ENCODE measurements at regions not wholly inside any gene's neighbourhood (a gene's known extent, or its start where the extent isn't known, plus 50 kb on each side); places are given as distances from the start of the nearest gene placed in this dataset.
A peak's percentile ranks its signal among the peaks of the same experiment; 100 is the strongest.

DNA sequence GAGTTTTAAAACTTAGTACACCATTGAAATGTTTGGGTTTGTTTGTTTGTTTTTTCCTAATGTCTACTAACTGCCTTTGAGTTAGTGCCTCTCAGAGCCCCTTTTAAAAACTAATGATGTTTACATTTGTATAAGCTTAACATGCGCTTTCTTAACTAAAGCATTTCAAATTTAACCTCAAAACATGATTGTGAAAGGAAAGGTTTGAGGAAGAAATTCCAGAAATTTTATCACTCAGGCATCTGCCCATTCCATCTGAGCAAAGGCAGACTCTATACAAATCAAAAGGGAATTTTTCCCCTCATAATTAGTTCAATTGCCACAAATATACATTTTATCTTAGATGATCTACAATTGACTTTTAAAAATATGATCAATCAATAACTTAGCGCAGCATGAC is 230.7 kb upstream of the CAND1 start:
- Histone ChIP-seq H3K36me3 (ENCODE audit: low read depth) (no peaks in the 10 kb centered on the region), H3K4me3 (ENCODE audit: severe bottlenecking) (no peak overlapping the region), H3K4me1 (ENCODE audit: insufficient read depth, poor library complexity, severe bottlenecking) (peaks cover 16% of the 10 kb centered on the region), H3K9me3 (ENCODE audit: severe bottlenecking) (no peaks in the 10 kb centered on the region), H3K27ac (ENCODE audit: poor library complexity, severe bottlenecking) (no peak overlapping the region), H3K27me3 (ENCODE audit: insufficient read depth, poor library complexity, severe bottlenecking) (no peaks in the 10 kb centered on the region)
- no peak for TF ChIP-seq CTCF (IDR thresholded peaks at IDR 0.05; ENCODE audit: poor library complexity, severe bottlenecking)
- ATAC-seq (ENCODE audit: low read depth) = no peak
- no peak for DNase-seq (ENCODE audit: low spot score)

- no peak for DNase-seq (ENCODE audit: low spot score)
- no peaks in the 10 kb centered on the region for H3K27me3 ChIP-seq (ENCODE audit: insufficient read depth, poor library complexity, severe bottlenecking)
- H3K36me3 ChIP-seq (ENCODE audit: low read depth) = no peaks in the 10 kb centered on the region
- H3K27ac ChIP-seq (ENCODE audit: poor library complexity, severe bottlenecking) = no peak overlapping the region
- peaks cover 3% of the 10 kb centered on the region for H3K4me1 ChIP-seq (ENCODE audit: insufficient read depth, poor library complexity, severe bottlenecking)
- H3K9me3 ChIP-seq (ENCODE audit: severe bottlenecking) = no peaks in the 10 kb centered on the region
- no peak overlapping the region for H3K4me3 ChIP-seq (ENCODE audit: severe bottlenecking)
- TF ChIP-seq CTCF (IDR thresholded peaks at IDR 0.05; ENCODE audit: poor library complexity, severe bottlenecking) = no peak
- no peak for ATAC-seq (ENCODE audit: low read depth)
Observed at GRCh38 chr12:67039995-67040860, 228.9 kb upstream of the CAND1 start.

GRCh38 chr12:67040861-67041137 is 228.4 kb upstream of the CAND1 start:
- ATAC-seq (ENCODE audit: low read depth) = no peak
- H3K9me3 ChIP-seq (ENCODE audit: severe bottlenecking) = no peaks in the 10 kb centered on the region
- no peaks in the 10 kb centered on the region for H3K27me3 ChIP-seq (ENCODE audit: insufficient read depth, poor library complexity, severe bottlenecking)
- H3K27ac ChIP-seq (ENCODE audit: poor library complexity, severe bottlenecking) = no peak overlapping the region
- no peak for DNase-seq (ENCODE audit: low spot score)
- H3K4me1 ChIP-seq (ENCODE audit: insufficient read depth, poor library complexity, severe bottlenecking) = peaks cover 3% of the 10 kb centered on the region
- no peaks in the 10 kb centered on the region for H3K36me3 ChIP-seq (ENCODE audit: low read depth)
- H3K4me3 ChIP-seq (ENCODE audit: severe bottlenecking) = no peak overlapping the region
- TF ChIP-seq CTCF (IDR thresholded peaks at IDR 0.05; ENCODE audit: poor library complexity, severe bottlenecking) = no peak

GRCh38 chr12:67042697-67043131 is 226.4 kb upstream of the CAND1 start:
- ATAC-seq (ENCODE audit: low read depth) = peak; percentile 90
- Histone ChIP-seq H3K27me3 (ENCODE audit: insufficient read depth, poor library complexity, severe bottlenecking) (no peaks in the 10 kb centered on the region), H3K4me1 (ENCODE audit: insufficient read depth, poor library complexity, severe bottlenecking) (peaks cover 3% of the 10 kb centered on the region), H3K9me3 (ENCODE audit: severe bottlenecking) (no peaks in the 10 kb centered on the region), H3K36me3 (ENCODE audit: low read depth) (no peaks in the 10 kb centered on the region), H3K27ac (ENCODE audit: poor library complexity, severe bottlenecking) (no peak overlapping the region), H3K4me3 (ENCODE audit: severe bottlenecking) (no peak overlapping the region)
- TF ChIP-seq CTCF (IDR thresholded peaks at IDR 0.05; ENCODE audit: poor library complexity, severe bottlenecking) = no peak
- DNase-seq (ENCODE audit: low spot score) = no peak

- TF ChIP-seq CTCF (IDR thresholded peaks at IDR 0.05; ENCODE audit: poor library complexity, severe bottlenecking) = no peak
- ATAC-seq (ENCODE audit: low read depth) = no peak
- DNase-seq (ENCODE audit: low spot score) = no peak
Observed at GRCh38 chr12:67043771-67044170, 225.4 kb upstream of the CAND1 start.

More at GRCh38 chr12:67043771-67044170, 225.4 kb upstream of the CAND1 start:
- Histone ChIP-seq H3K4me3 (ENCODE audit: severe bottlenecking) (no peak overlapping the region), H3K27me3 (ENCODE audit: insufficient read depth, poor library complexity, severe bottlenecking) (no peaks in the 10 kb centered on the region), H3K9me3 (ENCODE audit: severe bottlenecking) (no peaks in the 10 kb centered on the region), H3K4me1 (ENCODE audit: insufficient read depth, poor library complexity, severe bottlenecking) (peaks cover 3% of the 10 kb centered on the region), H3K27ac (ENCODE audit: poor library complexity, severe bottlenecking) (no peak overlapping the region), H3K36me3 (ENCODE audit: low read depth) (no peaks in the 10 kb centered on the region)
